ENCODE measurements at regions not wholly inside any gene's neighbourhood (a gene's known extent, or its start where the extent isn't known, plus 50 kb on each side); places are given as distances from the start of the nearest gene placed in this dataset.

DNA sequence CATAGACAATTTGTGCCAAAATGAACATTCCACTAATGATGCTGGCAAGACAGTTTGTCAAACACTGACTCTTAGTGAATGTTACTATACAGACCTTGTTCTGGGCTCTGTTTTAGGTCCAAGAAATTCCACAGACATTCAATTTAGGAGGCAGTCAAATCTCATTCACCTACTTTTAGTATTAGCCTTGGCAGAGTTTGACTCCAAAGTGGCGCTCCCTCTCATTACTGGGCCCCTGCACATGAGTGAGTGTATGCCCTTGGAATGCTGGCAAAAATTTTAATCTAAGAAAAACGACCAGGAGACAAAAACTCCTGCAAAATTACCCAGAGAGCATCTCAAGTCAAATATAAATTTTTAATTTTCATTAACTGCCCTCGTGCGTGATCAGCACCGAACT is 94.9 kb upstream of the SLC27A6 start:
- Histone ChIP-seq H3K4me3 (no peak overlapping the region), H3K27me3 (no peaks in the 10 kb centered on the region), H3K4me1 (no peaks in the 10 kb centered on the region), H3K9me3 (no peaks in the 10 kb centered on the region), H3K36me3 (no peaks in the 10 kb centered on the region), H3K27ac (no peak overlapping the region)
- intact Hi-C loops (cut with DNase I): no loop called here
- 64% methylated on average over 5 of the region's 5 CpGs for whole genome bisulfite sequencing (ENCODE audit: insufficient coverage, low coverage, low lambda C conversion rate, missing lambda C conversion rate)
- ATAC-seq (no peak), DNase-seq (no peak)
- TF ChIP-seq CTCF (IDR thresholded peaks at IDR 0.05): no peak
- TF ChIP-seq POLR2A (IDR thresholded peaks at IDR 0.05): no peak

GRCh38 chr5:128870923-128871322 is 94.4 kb upstream of the SLC27A6 start:
- no peaks in the 10 kb centered on the region for H3K27me3 ChIP-seq
- intact Hi-C loops (cut with DNase I): no loop called here
- no peak for DNase-seq
- no peak overlapping the region for H3K27ac ChIP-seq
- no peak for TF ChIP-seq CTCF (IDR thresholded peaks at IDR 0.05)
- no peak for TF ChIP-seq POLR2A (IDR thresholded peaks at IDR 0.05)
- ATAC-seq: no peak
- H3K4me3 ChIP-seq: no peak overlapping the region
- no peaks in the 10 kb centered on the region for H3K9me3 ChIP-seq
- WGBS (ENCODE audit: insufficient coverage, low coverage, low lambda C conversion rate, missing lambda C conversion rate): 43% methylated on average over 3 of the region's 3 CpGs
- no peaks in the 10 kb centered on the region for H3K4me1 ChIP-seq
- H3K36me3 ChIP-seq: no peaks in the 10 kb centered on the region

DNA sequence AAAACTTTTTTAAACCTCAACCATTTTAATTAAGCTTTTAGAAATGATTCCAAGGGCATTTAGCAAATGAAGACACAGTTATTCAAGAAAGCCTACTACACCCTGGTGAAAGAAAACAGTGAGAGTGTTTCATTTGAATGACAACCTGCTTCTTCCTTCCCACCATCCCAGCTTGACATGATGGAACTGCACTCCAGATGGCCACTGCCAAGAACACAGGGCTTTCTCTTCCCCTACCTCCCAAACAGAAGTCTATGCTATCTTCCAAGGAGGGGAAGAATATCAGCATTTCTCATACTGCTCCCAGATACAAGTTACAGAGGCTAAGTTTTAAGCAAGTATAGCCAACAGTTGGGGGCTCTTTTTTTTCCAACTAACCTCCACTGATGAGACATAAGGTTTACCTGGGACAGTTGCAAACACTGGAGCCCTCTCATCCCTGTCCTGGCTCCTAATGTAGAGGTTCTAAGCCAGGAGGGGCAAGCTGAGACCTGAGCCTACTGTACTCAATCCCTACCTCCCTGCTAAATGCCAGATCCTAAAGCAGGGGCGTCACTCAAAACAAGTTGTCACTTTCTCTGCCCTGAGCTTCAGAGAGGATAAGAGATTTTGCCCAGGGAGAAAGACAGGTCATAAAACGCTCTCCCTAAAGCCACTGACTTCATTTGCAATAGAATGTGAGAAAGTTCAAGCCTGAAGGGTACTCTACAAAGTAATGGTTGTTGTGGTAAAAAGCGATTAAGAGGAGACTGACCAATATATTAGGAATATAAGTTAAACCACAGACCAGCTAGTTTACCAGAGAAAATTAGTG is 88.5 kb upstream of the SLC27A6 start:
- H3K9me3 ChIP-seq: no peaks in the 10 kb centered on the region
- no peak for TF ChIP-seq POLR2A (IDR thresholded peaks at IDR 0.05)
- TF ChIP-seq CTCF (IDR thresholded peaks at IDR 0.05): no peak
- H3K36me3 ChIP-seq: no peaks in the 10 kb centered on the region
- intact Hi-C loops (cut with DNase I): no loop called here
- DNase-seq (no peak), ATAC-seq (no peak)
- H3K27ac ChIP-seq: no peak overlapping the region
- WGBS (ENCODE audit: insufficient coverage, low coverage, low lambda C conversion rate, missing lambda C conversion rate): 9% methylated on average over 3 of the region's 3 CpGs
- no peaks in the 10 kb centered on the region for H3K4me1 ChIP-seq
- no peak overlapping the region for H3K4me3 ChIP-seq
- peaks cover 0 to 3% of the 10 kb centered on the region in 2 donors for H3K27me3 ChIP-seq

- H3K4me3 ChIP-seq: no peak overlapping the region
- H3K4me1 ChIP-seq: no peaks in the 10 kb centered on the region
- H3K9me3 ChIP-seq: no peaks in the 10 kb centered on the region
- DNase-seq (no peak), ATAC-seq (no peak)
- peaks cover 0 to 3% of the 10 kb centered on the region in 2 donors for H3K27me3 ChIP-seq
- WGBS (ENCODE audit: insufficient coverage, low coverage, low lambda C conversion rate, missing lambda C conversion rate): 33% methylated on average over 4 of the region's 4 CpGs
- intact Hi-C loops (cut with DNase I): no loop called here
- no peak for TF ChIP-seq CTCF (IDR thresholded peaks at IDR 0.05)
- no peak for TF ChIP-seq POLR2A (IDR thresholded peaks at IDR 0.05)
- H3K36me3 ChIP-seq: no peaks in the 10 kb centered on the region
- H3K27ac ChIP-seq: no peak overlapping the region
Observed at GRCh38 chr5:128877476-128877875, 87.8 kb upstream of the SLC27A6 start.
